Epithelial cell of proximal tubule (primary cell): ENCODE measurements at regions not wholly inside any gene's neighbourhood (a gene's known extent, or its start where the extent isn't known, plus 50 kb on each side); places are given as distances from the start of the nearest gene placed in this dataset.

Experiments used
- DNase-seq: peaks from one replicate; pipeline ENCODE4 v3.0.0-alpha.2; 2011; ENCODE audit warnings: low read depth
- H3K4me3 ChIP-seq: 2 replicates; pipeline ENCODE4 v1.5.1; 2011; ENCODE audit warnings: low read depth, mild to moderate bottlenecking, low read length
- CTCF ChIP-seq: conservative IDR thresholded peaks from 2 replicates; pipeline ENCODE4 v1.5.1; 2012; ENCODE audit warnings: low read depth, mild to moderate bottlenecking, low read length

GRCh38 chr5:61680247-61680646, 348.2 kb downstream of the ZSWIM6 start:
- no peak for DNase-seq

GRCh38 chr5:61683148-61683547, 351.1 kb downstream of the ZSWIM6 start:
- no peak for TF ChIP-seq CTCF
- no peak for DNase-seq
- no peak overlapping the region for H3K4me3 ChIP-seq

More at GRCh38 chr5:61680247-61680646, 348.2 kb downstream of the ZSWIM6 start:
- TF ChIP-seq CTCF = no peak
- no peak overlapping the region for H3K4me3 ChIP-seq

- no peak overlapping the region for H3K4me3 ChIP-seq
- no peak for DNase-seq
- TF ChIP-seq CTCF = no peak
These were observed 351.9 kb downstream of the ZSWIM6 start for GRCh38 chr5:61683926-61684325.

- no peak overlapping the region for H3K4me3 ChIP-seq
- TF ChIP-seq CTCF = no peak
- no peak for DNase-seq
These were observed 354.6 kb downstream of the ZSWIM6 start for GRCh38 chr5:61686491-61687257.

GRCh38 chr5:61687371-61687770, 355.3 kb downstream of the ZSWIM6 start:
- DNase-seq = no peak
- H3K4me3 ChIP-seq = no peak overlapping the region
- TF ChIP-seq CTCF = no peak

GRCh38 chr5:61689153-61689846, 357.2 kb downstream of the ZSWIM6 start:
- H3K4me3 ChIP-seq = no peak overlapping the region
- no peak for TF ChIP-seq CTCF
- DNase-seq = no peak
